GM12874 (cell line): ENCODE measurements at regions not wholly inside any gene's neighbourhood (a gene's known extent, or its start where the extent isn't known, plus 50 kb on each side); places are given as distances from the start of the nearest gene placed in this dataset.

Experiments used
- CTCF ChIP-seq: IDR thresholded peaks from 2 replicates; pipeline ENCODE4 v1.5.1; 2011; ENCODE audit warnings: low read depth, mild to moderate bottlenecking, control low read depth, low read length, moderate library complexity; ENCODE audit not compliant: insufficient read depth

GRCh38 chr13:82257790-82258507, 1624.3 kb downstream of the SLITRK1 start:
- TF ChIP-seq CTCF, result no peak

- TF ChIP-seq CTCF, result no peak
Measured at GRCh38 chr13:82248762-82249161, 1633.5 kb downstream of the SLITRK1 start.

- TF ChIP-seq CTCF, result no peak
Measured at GRCh38 chr13:82245860-82246259, 1636.4 kb downstream of the SLITRK1 start.

- TF ChIP-seq CTCF, result no peak
Measured at GRCh38 chr13:82224806-82225205, 1657.5 kb downstream of the SLITRK1 start.

GRCh38 chr13:82221621-82222020, 1660.7 kb downstream of the SLITRK1 start:
- no peak for TF ChIP-seq CTCF

- no peak for TF ChIP-seq CTCF
Measured at GRCh38 chr13:82220641-82221040, 1661.6 kb downstream of the SLITRK1 start.

- TF ChIP-seq CTCF, result no peak
Measured at GRCh38 chr13:82216165-82216564, 1666.1 kb downstream of the SLITRK1 start.
